ENCODE measurements at regions not wholly inside any gene's neighbourhood (a gene's known extent, or its start where the extent isn't known, plus 50 kb on each side); places are given as distances from the start of the nearest gene placed in this dataset.

GRCh38 chr6:43963877-43964658 is 163.2 kb downstream of the MRPL14 start:
- no peak overlapping the region for H3K4me3 ChIP-seq (ENCODE audit: low read length)
- DNase-seq (ENCODE audit: low read depth, low spot score): no peak

GRCh38 chr6:43963203-43963602 is 164.0 kb downstream of the MRPL14 start:
- DNase-seq (ENCODE audit: low read depth, low spot score): no peak
- H3K4me3 ChIP-seq (ENCODE audit: low read length): no peak overlapping the region

GRCh38 chr6:43962458-43962857 is 164.8 kb downstream of the MRPL14 start:
- no peak overlapping the region for H3K4me3 ChIP-seq (ENCODE audit: low read length)
- no peak for DNase-seq (ENCODE audit: low read depth, low spot score)

- H3K4me3 ChIP-seq (ENCODE audit: low read length): no peak overlapping the region
- no peak for DNase-seq (ENCODE audit: low read depth, low spot score)
Measured at GRCh38 chr6:43957273-43957672, 170.0 kb downstream of the MRPL14 start.

GRCh38 chr6:43956478-43956877 is 170.8 kb downstream of the MRPL14 start:
- DNase-seq (ENCODE audit: low read depth, low spot score): no peak
- no peak overlapping the region for H3K4me3 ChIP-seq (ENCODE audit: low read length)

- DNase-seq (ENCODE audit: low read depth, low spot score): no peak
Measured at GRCh38 chr6:43954311-43955131, 172.7 kb downstream of the MRPL14 start.

GRCh38 chr6:43953794-43954310 is 173.4 kb downstream of the MRPL14 start:
- DNase-seq (ENCODE audit: low read depth, low spot score): no peak
- H3K4me3 ChIP-seq (ENCODE audit: low read length): no peak overlapping the region

More at GRCh38 chr6:43954311-43955131, 172.7 kb downstream of the MRPL14 start:
- H3K4me3 ChIP-seq (ENCODE audit: low read length): no peak overlapping the region

GRCh38 chr6:43953256-43953655 is 174.0 kb downstream of the MRPL14 start:
- DNase-seq (ENCODE audit: low read depth, low spot score): no peak
- no peak overlapping the region for H3K4me3 ChIP-seq (ENCODE audit: low read length)

GRCh38 chr6:43952746-43953145 is 174.5 kb downstream of the MRPL14 start:
- peak; percentile 26 for DNase-seq (ENCODE audit: low read depth, low spot score)
- no peak overlapping the region for H3K4me3 ChIP-seq (ENCODE audit: low read length)

GRCh38 chr6:43951756-43952675 is 175.2 kb downstream of the MRPL14 start:
- no peak overlapping the region for H3K4me3 ChIP-seq (ENCODE audit: low read length)
- no peak for DNase-seq (ENCODE audit: low read depth, low spot score)

GRCh38 chr6:43951063-43951755 is 176.0 kb downstream of the MRPL14 start:
- no peak overlapping the region for H3K4me3 ChIP-seq (ENCODE audit: low read length)
- no peak for DNase-seq (ENCODE audit: low read depth, low spot score)

- DNase-seq (ENCODE audit: low read depth, low spot score): no peak
Measured at GRCh38 chr6:43950731-43951062, 176.6 kb downstream of the MRPL14 start.

GRCh38 chr6:43950051-43950605 is 177.1 kb downstream of the MRPL14 start:
- no peak for DNase-seq (ENCODE audit: low read depth, low spot score)

More at GRCh38 chr6:43950731-43951062, 176.6 kb downstream of the MRPL14 start:
- H3K4me3 ChIP-seq (ENCODE audit: low read length): no peak overlapping the region

GRCh38 chr6:43949551-43949991 is 177.7 kb downstream of the MRPL14 start:
- no peak overlapping the region for H3K4me3 ChIP-seq (ENCODE audit: low read length)
- DNase-seq (ENCODE audit: low read depth, low spot score): no peak

More at GRCh38 chr6:43950051-43950605, 177.1 kb downstream of the MRPL14 start:
- no peak overlapping the region for H3K4me3 ChIP-seq (ENCODE audit: low read length)

GRCh38 chr6:43948527-43949485 is 178.4 kb downstream of the MRPL14 start:
- H3K4me3 ChIP-seq (ENCODE audit: low read length): no peak overlapping the region
- DNase-seq (ENCODE audit: low read depth, low spot score): no peak

GRCh38 chr6:43947860-43948259 is 177.8 kb downstream of the VEGFA start:
- H3K4me3 ChIP-seq (ENCODE audit: low read length): no peak overlapping the region
- no peak for DNase-seq (ENCODE audit: low read depth, low spot score)
